ENCODE measurements at regions not wholly inside any gene's neighbourhood (a gene's known extent, or its start where the extent isn't known, plus 50 kb on each side); places are given as distances from the start of the nearest gene placed in this dataset.

DNA sequence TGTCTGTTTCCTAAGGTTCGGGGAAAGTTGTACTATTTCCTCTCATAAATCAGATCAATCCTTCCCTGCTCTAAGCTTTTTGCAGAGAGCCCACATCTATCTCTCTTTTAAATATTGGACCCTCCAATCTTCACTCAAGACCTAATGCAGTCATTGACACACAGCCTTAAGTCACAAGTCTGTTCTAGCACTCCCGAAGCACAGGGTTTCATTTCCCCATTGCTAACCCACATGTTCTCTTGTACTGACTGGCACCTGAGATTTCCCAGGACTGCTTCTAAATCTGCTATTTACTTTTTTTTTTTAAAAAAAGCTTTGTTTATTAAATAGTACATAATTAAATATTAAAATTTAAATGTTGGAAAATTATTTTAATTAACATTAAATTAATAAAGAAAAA lies 674.7 kb downstream of the TBC1D22A start:
- Histone ChIP-seq H3F3A (ENCODE audit: control insufficient read depth, insufficient read depth) (no peaks in the 10 kb centered on the region), H3K36me3 (ENCODE audit: control insufficient read depth, low read length) (no peaks in the 10 kb centered on the region), H4K20me1 (ENCODE audit: control insufficient read depth, insufficient read depth, low read depth, low read length) (no peaks in the 10 kb centered on the region), H3K9me3 (ENCODE audit: control insufficient read depth, insufficient read depth, low read length) (peaks cover 12% of the 10 kb centered on the region), H3K9me2 (replicated peaks; ENCODE audit: control insufficient read depth, low read length) (no peaks in the 10 kb centered on the region), H3K79me2 (ENCODE audit: control insufficient read depth, low read length) (no peaks in the 10 kb centered on the region), H3K4me1 (ENCODE audit: control insufficient read depth, low read length) (no peaks in the 10 kb centered on the region; the same call in 1 of the 2 replicates), H3K27me3 (ENCODE audit: control insufficient read depth, low read length) (peaks cover 6% of the 10 kb centered on the region), H3K4me3 (ENCODE audit: low read length) (no peak overlapping the region), H3K27ac (ENCODE audit: low read depth, low read length) (no peak overlapping the region), H3K4me2 (ENCODE audit: low read length) (no peak overlapping the region)
- TF ChIP-seq, protein P1, sequence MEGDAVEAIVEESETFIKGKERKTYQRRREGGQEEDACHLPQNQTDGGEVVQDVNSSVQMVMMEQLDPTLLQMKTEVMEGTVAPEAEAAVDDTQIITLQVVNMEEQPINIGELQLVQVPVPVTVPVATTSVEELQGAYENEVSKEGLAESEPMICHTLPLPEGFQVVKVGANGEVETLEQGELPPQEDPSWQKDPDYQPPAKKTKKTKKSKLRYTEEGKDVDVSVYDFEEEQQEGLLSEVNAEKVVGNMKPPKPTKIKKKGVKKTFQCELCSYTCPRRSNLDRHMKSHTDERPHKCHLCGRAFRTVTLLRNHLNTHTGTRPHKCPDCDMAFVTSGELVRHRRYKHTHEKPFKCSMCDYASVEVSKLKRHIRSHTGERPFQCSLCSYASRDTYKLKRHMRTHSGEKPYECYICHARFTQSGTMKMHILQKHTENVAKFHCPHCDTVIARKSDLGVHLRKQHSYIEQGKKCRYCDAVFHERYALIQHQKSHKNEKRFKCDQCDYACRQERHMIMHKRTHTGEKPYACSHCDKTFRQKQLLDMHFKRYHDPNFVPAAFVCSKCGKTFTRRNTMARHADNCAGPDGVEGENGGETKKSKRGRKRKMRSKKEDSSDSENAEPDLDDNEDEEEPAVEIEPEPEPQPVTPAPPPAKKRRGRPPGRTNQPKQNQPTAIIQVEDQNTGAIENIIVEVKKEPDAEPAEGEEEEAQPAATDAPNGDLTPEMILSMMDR (IDR thresholded peaks at IDR 0.05; ENCODE audit: low read depth, low read length, poor library complexity, severe bottlenecking), result no peak
- TF ChIP-seq EZH2phosphoT487 (IDR thresholded peaks at IDR 0.05; ENCODE audit: borderline replicate concordance, low read length), result no peak

DNA sequence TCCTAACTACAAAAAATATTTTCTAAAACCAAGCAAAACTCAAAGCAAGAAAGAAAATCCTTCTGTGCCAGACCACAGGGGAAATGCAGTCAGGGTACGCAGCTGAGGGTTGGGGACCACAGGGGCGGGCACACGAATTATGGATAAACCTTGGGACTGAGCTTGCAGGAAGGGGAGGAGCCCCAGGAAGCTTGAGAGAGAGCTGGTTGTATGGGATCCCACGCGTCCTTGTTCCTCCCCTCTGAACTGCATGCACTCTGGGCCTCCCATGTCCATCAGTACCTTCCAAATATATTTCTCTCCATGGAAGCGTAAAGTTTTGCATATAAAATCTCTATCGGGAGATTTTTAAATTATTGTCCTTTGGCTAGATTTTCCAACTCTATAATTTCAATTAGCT lies 673.4 kb downstream of the TBC1D22A start:
- H3K27me3 ChIP-seq (ENCODE audit: control insufficient read depth, low read length), result peaks cover 6% of the 10 kb centered on the region
- H3K79me2 ChIP-seq (ENCODE audit: control insufficient read depth, low read length), result no peaks in the 10 kb centered on the region
- H3K4me2 ChIP-seq (ENCODE audit: low read length), result no peak overlapping the region
- H3K4me1 ChIP-seq (ENCODE audit: control insufficient read depth, low read length), result no peaks in the 10 kb centered on the region; the same call in 1 of the 2 replicates
- H3K36me3 ChIP-seq (ENCODE audit: control insufficient read depth, low read length), result no peaks in the 10 kb centered on the region
- no peak overlapping the region for H3K27ac ChIP-seq (ENCODE audit: low read depth, low read length)
- H3K4me3 ChIP-seq (ENCODE audit: low read length), result no peak overlapping the region
- H4K20me1 ChIP-seq (ENCODE audit: control insufficient read depth, insufficient read depth, low read depth, low read length), result no peaks in the 10 kb centered on the region
- TF ChIP-seq, protein P1 (IDR thresholded peaks at IDR 0.05; ENCODE audit: low read depth, low read length, poor library complexity, severe bottlenecking), result no peak
- peaks cover 3% of the 10 kb centered on the region for H3K9me3 ChIP-seq (ENCODE audit: control insufficient read depth, insufficient read depth, low read length)
- H3F3A ChIP-seq (ENCODE audit: control insufficient read depth, insufficient read depth), result no peaks in the 10 kb centered on the region
- H3K9me2 ChIP-seq (replicated peaks; ENCODE audit: control insufficient read depth, low read length), result no peaks in the 10 kb centered on the region

DNA sequence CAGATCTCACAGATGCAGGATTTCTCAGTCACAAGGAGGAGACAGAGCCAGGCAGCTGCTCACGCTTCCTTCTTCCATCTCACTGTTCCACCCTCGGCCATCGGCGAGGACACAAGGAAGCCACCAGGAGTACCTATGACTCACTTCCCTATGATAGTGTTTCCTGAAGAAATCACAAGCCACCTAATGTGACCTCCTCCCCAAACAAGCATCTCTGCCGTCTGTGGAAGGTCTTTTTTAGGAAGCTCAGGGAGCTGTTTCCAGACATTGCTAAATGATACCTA lies 672.7 kb downstream of the TBC1D22A start:
- Histone ChIP-seq H3K4me1 (ENCODE audit: control insufficient read depth, low read length) (no peaks in the 10 kb centered on the region; the same call in 1 of the 2 replicates), H3K36me3 (ENCODE audit: control insufficient read depth, low read length) (no peaks in the 10 kb centered on the region), H3K27me3 (ENCODE audit: control insufficient read depth, low read length) (peaks cover 6% of the 10 kb centered on the region), H3F3A (ENCODE audit: control insufficient read depth, insufficient read depth) (no peaks in the 10 kb centered on the region), H3K9me2 (replicated peaks; ENCODE audit: control insufficient read depth, low read length) (no peaks in the 10 kb centered on the region), H3K27ac (ENCODE audit: low read depth, low read length) (no peak overlapping the region), H4K20me1 (ENCODE audit: control insufficient read depth, insufficient read depth, low read depth, low read length) (no peaks in the 10 kb centered on the region), H3K4me2 (ENCODE audit: low read length) (no peak overlapping the region), H3K9me3 (ENCODE audit: control insufficient read depth, insufficient read depth, low read length) (peaks cover 3% of the 10 kb centered on the region; the same call in 1 of the 2 replicates), H3K4me3 (ENCODE audit: low read length) (no peak overlapping the region), H3K79me2 (ENCODE audit: control insufficient read depth, low read length) (no peaks in the 10 kb centered on the region)
- TF ChIP-seq, protein P1 (IDR thresholded peaks at IDR 0.05; ENCODE audit: low read depth, low read length, poor library complexity, severe bottlenecking), result no peak
- no peak for TF ChIP-seq EZH2phosphoT487 (IDR thresholded peaks at IDR 0.05; ENCODE audit: borderline replicate concordance, low read length)
